ENCODE measurements at regions not wholly inside any gene's neighbourhood (a gene's known extent, or its start where the extent isn't known, plus 50 kb on each side); places are given as distances from the start of the nearest gene placed in this dataset.
"Not testable (repeated sequence)": the region's sequence is repeated elsewhere in the genome, so short reads cannot be mapped to it uniquely, and the experiment has no call there.

DNA sequence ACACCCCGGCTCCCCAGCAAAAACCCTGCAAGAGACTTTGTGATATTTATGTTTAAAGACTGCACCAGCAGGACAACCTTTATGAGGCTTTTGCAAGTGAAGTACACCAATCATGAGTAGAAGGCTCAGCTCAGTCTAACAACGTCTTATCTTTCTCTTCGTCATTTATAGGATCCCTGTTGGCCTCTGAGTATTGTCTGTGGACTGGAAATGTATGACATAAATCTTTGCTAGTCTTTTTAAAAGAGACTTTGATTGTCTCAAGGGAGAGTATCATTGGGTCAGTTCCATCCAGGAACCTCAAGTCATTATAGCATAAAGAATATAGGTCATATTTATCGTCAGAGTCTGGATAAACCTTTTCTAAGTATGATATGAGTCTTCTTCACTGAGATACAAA, 505.0 kb upstream of the SOX9 start:
- no peak for DNase-seq (ENCODE audit: low spot score in 2 of 2)
- TF ChIP-seq, protein P1, sequence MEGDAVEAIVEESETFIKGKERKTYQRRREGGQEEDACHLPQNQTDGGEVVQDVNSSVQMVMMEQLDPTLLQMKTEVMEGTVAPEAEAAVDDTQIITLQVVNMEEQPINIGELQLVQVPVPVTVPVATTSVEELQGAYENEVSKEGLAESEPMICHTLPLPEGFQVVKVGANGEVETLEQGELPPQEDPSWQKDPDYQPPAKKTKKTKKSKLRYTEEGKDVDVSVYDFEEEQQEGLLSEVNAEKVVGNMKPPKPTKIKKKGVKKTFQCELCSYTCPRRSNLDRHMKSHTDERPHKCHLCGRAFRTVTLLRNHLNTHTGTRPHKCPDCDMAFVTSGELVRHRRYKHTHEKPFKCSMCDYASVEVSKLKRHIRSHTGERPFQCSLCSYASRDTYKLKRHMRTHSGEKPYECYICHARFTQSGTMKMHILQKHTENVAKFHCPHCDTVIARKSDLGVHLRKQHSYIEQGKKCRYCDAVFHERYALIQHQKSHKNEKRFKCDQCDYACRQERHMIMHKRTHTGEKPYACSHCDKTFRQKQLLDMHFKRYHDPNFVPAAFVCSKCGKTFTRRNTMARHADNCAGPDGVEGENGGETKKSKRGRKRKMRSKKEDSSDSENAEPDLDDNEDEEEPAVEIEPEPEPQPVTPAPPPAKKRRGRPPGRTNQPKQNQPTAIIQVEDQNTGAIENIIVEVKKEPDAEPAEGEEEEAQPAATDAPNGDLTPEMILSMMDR (IDR thresholded peaks at IDR 0.05), result no peak
- H3K36me3 ChIP-seq, result no peaks in the 10 kb centered on the region
- no peaks in the 10 kb centered on the region for H3K27me3 ChIP-seq
- intact Hi-C loops (cut with DNase I), result no loop called here
- H3K27ac ChIP-seq, result no peak overlapping the region
- peaks cover 0 to 6% of the 10 kb centered on the region in 2 donors for H3K9me3 ChIP-seq
- H3K4me1 ChIP-seq, result no peaks in the 10 kb centered on the region
- H3K4me3 ChIP-seq, result no peak overlapping the region

- DNase-seq (ENCODE audit: low spot score in 2 of 2); H3K27me3 ChIP-seq; H3K4me3 ChIP-seq; H3K36me3 ChIP-seq; intact Hi-C loops (cut with DNase I); H3K27ac ChIP-seq; H3K9me3 ChIP-seq; H3K4me1 ChIP-seq: not testable (repeated sequence)
Measured at GRCh38 chr17:71617767-71618166, 503.1 kb upstream of the SOX9 start.

- DNase-seq (ENCODE audit: low spot score in 2 of 2), result no peak
- no peak overlapping the region for H3K27ac ChIP-seq
- H3K4me1 ChIP-seq, result no peaks in the 10 kb centered on the region
- no peaks in the 10 kb centered on the region for H3K27me3 ChIP-seq
- no peaks in the 10 kb centered on the region for H3K9me3 ChIP-seq
- intact Hi-C loops (cut with DNase I), result no loop called here
- H3K4me3 ChIP-seq, result no peak overlapping the region
- no peaks in the 10 kb centered on the region for H3K36me3 ChIP-seq
- TF ChIP-seq, protein P1 (IDR thresholded peaks at IDR 0.05), result no peak
Measured at GRCh38 chr17:71625330-71625729, 495.5 kb upstream of the SOX9 start.

DNA sequence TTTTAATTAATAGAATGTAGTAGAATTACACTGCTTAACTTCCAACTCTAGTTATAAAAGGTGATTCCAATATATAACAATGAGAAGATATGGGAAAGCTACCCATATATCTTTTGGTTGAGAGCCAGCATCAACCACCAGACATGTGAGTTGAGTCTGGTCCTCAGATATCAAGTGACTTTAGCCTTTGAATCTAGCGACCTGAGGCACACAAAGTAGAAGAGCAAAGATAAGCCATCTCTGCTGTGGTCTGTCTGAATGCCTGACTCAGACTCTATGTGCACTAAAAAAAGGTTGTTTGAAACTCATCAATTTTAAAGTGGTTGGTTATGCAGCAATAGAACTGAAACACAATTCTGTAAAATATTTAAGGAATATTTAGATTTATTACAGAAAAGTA, 492.5 kb upstream of the SOX9 start:
- no peak for DNase-seq (ENCODE audit: low spot score in 2 of 2)
- Histone ChIP-seq H3K4me1 (no peaks in the 10 kb centered on the region), H3K9me3 (no peaks in the 10 kb centered on the region), H3K4me3 (no peak overlapping the region), H3K36me3 (no peaks in the 10 kb centered on the region), H3K27ac (no peak overlapping the region), H3K27me3 (no peaks in the 10 kb centered on the region)
- TF ChIP-seq, protein P1 (IDR thresholded peaks at IDR 0.05), result no peak
- intact Hi-C loops (cut with DNase I), result no loop called here

DNA sequence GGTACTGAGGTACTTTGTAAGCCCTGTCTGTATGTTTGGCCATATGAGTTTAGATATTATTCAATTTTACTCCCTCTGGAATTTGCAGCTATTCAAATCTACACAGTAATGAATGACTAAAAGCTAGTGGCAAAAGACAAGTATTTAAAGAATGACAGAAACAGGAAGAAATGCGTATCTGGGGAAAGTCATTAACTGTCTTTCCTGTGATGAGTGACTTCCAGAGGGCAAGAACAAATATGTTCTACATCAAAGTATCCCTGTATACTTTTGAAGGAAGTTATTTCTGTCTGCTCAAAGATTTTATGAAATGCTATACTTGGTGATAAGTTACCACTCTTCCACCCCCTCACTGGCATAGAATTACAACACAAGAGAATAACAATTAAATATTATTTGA, 489.3 kb upstream of the SOX9 start:
- Histone ChIP-seq H3K27ac (no peak overlapping the region), H3K36me3 (no peaks in the 10 kb centered on the region), H3K4me1 (no peaks in the 10 kb centered on the region), H3K27me3 (no peaks in the 10 kb centered on the region), H3K4me3 (no peak overlapping the region), H3K9me3 (no peaks in the 10 kb centered on the region)
- TF ChIP-seq, protein P1 (IDR thresholded peaks at IDR 0.05), result no peak
- intact Hi-C loops (cut with DNase I), result no loop called here
- DNase-seq (ENCODE audit: low spot score in 2 of 2), result no peak

- TF ChIP-seq, protein P1 (IDR thresholded peaks at IDR 0.05), result no peak
- intact Hi-C loops (cut with DNase I), result no loop called here
Measured at GRCh38 chr17:71632328-71632727, 488.5 kb upstream of the SOX9 start.

More at GRCh38 chr17:71632328-71632727, 488.5 kb upstream of the SOX9 start:
- DNase-seq (ENCODE audit: low spot score in 2 of 2), result no peak
- H3K9me3 ChIP-seq, result no peaks in the 10 kb centered on the region
- H3K36me3 ChIP-seq, result no peaks in the 10 kb centered on the region
- H3K4me1 ChIP-seq, result no peaks in the 10 kb centered on the region
- H3K4me3 ChIP-seq, result no peak overlapping the region
- no peak overlapping the region for H3K27ac ChIP-seq
- no peaks in the 10 kb centered on the region for H3K27me3 ChIP-seq
